ENCODE measurements at regions not wholly inside any gene's neighbourhood (a gene's known extent, or its start where the extent isn't known, plus 50 kb on each side); places are given as distances from the start of the nearest gene placed in this dataset.

DNA sequence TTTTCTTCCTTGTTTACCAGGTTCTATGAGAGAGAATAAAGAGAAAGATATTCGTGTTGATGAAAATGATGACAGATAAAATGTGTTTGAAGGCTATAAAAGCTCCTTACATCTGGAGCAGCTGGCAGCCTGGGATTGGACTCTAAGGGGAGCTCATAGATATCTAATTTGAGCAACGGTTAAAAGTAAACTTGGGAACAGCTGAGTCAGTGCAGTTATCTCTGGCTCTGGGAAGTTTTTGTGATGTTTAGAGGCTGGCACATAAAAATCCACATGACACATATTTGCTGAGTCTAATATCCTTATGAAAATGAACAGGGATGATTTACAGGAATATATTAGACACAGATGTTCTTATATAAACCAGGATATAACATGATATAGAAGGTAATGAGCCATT, 331.8 kb upstream of the TENM3 start:
- Histone ChIP-seq H2AFZ (ENCODE audit: low read depth, low read length) (no peak overlapping the region), H3K4me1 (ENCODE audit: insufficient read depth, low read length) (no peaks in the 10 kb centered on the region), H3K36me3 (ENCODE audit: insufficient read depth, low read length) (no peaks in the 10 kb centered on the region), H3K27me3 (ENCODE audit: insufficient read depth, low read length) (no peaks in the 10 kb centered on the region), H3K4me3 (ENCODE audit: low read length) (no peak overlapping the region), H3K9me3 (ENCODE audit: low read length) (peaks cover 3% of the 10 kb centered on the region)

GRCh38 chr4:181933471-181933870, 309.7 kb upstream of the TENM3 start:
- H2AFZ ChIP-seq (ENCODE audit: low read depth, low read length), result no peak overlapping the region
- no peaks in the 10 kb centered on the region for H3K4me1 ChIP-seq (ENCODE audit: insufficient read depth, low read length)
- H3K27me3 ChIP-seq (ENCODE audit: insufficient read depth, low read length), result no peaks in the 10 kb centered on the region
- no peaks in the 10 kb centered on the region for H3K36me3 ChIP-seq (ENCODE audit: insufficient read depth, low read length)
- no peak overlapping the region for H3K4me3 ChIP-seq (ENCODE audit: low read length)
- no peaks in the 10 kb centered on the region for H3K9me3 ChIP-seq (ENCODE audit: low read length)

DNA sequence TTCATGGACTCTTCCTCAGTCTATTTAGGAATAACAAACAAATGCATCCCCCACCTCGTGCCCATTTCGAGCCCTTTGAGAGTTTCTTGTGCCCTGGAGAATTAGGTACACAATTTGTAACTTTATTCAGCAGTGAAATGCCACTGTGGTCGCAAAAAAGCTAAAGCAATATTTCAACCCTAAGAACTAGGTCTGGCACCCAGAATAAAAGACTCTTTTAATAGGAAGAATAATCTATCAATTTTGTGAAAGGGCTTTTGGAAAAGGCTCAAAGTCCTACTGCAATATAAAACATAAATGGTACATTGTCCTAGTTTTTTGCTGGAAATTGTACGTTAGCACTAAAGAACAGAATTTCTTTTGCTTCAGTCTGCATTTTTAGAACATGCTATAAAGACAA, 304.6 kb upstream of the TENM3 start:
- Histone ChIP-seq H3K4me1 (ENCODE audit: insufficient read depth, low read length) (peaks cover 7% of the 10 kb centered on the region), H3K4me3 (ENCODE audit: low read length) (no peak overlapping the region), H3K36me3 (ENCODE audit: insufficient read depth, low read length) (no peaks in the 10 kb centered on the region), H3K9me3 (ENCODE audit: low read length) (no peaks in the 10 kb centered on the region), H3K27me3 (ENCODE audit: insufficient read depth, low read length) (no peaks in the 10 kb centered on the region), H2AFZ (ENCODE audit: low read depth, low read length) (no peak overlapping the region)

- Histone ChIP-seq H3K36me3 (ENCODE audit: insufficient read depth, low read length) (no peaks in the 10 kb centered on the region), H3K27me3 (ENCODE audit: insufficient read depth, low read length) (no peaks in the 10 kb centered on the region), H3K4me1 (ENCODE audit: insufficient read depth, low read length) (peaks cover 7% of the 10 kb centered on the region), H3K9me3 (ENCODE audit: low read length) (no peaks in the 10 kb centered on the region), H3K4me3 (ENCODE audit: low read length) (no peak overlapping the region), H2AFZ (ENCODE audit: low read depth, low read length) (no peak overlapping the region)
These were observed 303.8 kb upstream of the TENM3 start for GRCh38 chr4:181939199-181939945.

DNA sequence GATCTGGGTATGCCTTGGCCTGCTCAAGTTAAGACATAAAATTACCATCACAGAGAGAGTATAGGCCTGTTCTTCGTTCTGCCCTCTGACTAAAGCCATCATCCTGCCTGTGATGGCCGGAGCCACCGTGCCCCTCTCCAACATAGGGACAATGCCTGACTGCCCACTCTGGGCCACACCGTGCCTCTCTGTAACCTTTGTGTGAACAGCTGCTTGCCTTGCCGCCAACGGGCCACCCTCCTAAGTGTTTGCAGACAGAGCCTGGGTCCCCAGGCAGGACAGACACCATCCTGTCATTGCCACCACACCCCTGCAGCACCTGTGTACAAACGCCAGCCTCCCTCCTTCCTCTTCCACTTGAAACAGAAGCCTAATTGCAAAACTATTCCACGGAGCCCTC, 298.7 kb upstream of the TENM3 start:
- Histone ChIP-seq H3K27me3 (ENCODE audit: insufficient read depth, low read length) (no peaks in the 10 kb centered on the region), H3K36me3 (ENCODE audit: insufficient read depth, low read length) (no peaks in the 10 kb centered on the region), H3K4me1 (ENCODE audit: insufficient read depth, low read length) (peaks cover 7% of the 10 kb centered on the region), H3K4me3 (ENCODE audit: low read length) (no peak overlapping the region), H3K9me3 (ENCODE audit: low read length) (no peaks in the 10 kb centered on the region), H2AFZ (ENCODE audit: low read depth, low read length) (no peak overlapping the region)

DNA sequence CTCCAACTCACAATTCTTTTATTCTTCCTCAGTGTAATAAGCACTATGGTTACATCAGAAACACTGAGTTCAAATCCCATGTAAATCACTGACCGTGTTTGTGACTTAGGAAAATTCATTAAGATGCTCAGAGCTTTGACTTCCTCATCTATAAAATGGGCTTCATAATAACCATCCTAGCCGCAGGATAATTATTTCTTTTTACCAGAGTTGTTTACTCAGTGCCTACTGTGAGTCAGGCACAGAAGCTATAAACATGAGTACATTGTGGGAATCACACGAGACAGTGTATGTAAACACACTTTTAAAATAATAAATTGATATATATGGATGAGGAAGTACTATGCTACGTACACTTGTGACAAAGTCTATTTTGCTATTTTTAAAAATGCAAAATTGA, 296.3 kb upstream of the TENM3 start:
- H2AFZ ChIP-seq (ENCODE audit: low read depth, low read length), result no peak overlapping the region
- H3K9me3 ChIP-seq (ENCODE audit: low read length), result no peaks in the 10 kb centered on the region
- H3K4me3 ChIP-seq (ENCODE audit: low read length), result no peak overlapping the region
- no peaks in the 10 kb centered on the region for H3K36me3 ChIP-seq (ENCODE audit: insufficient read depth, low read length)
- no peaks in the 10 kb centered on the region for H3K27me3 ChIP-seq (ENCODE audit: insufficient read depth, low read length)
- no peaks in the 10 kb centered on the region for H3K4me1 ChIP-seq (ENCODE audit: insufficient read depth, low read length)

DNA sequence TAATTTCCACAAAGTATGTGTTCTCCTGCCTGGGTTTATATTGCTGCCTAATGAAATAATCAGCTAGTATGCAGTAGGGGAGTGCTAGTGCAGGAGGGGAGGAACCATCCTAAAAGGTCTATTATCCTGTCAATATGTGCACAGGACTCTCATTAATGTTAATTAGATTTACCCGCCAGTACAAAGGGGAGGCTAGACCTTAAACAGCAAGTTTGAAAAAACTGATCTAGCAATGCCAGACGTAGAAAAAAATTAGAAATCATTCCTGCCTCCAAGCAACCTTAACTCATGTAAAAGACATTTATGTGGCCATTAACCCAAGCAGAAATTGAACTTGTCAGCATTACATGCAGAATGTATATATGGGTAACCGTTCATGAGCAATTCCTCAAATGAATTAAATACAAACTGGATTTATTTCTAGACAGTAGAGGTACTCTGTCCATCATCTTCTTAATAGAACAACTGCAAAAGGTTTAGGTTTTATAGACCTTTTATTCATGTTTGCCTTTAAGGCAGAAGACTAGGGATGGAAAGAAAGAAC, 294.3 kb upstream of the TENM3 start:
- H2AFZ ChIP-seq (ENCODE audit: low read depth, low read length), result no peak overlapping the region
- H3K4me1 ChIP-seq (ENCODE audit: insufficient read depth, low read length), result no peaks in the 10 kb centered on the region
- H3K36me3 ChIP-seq (ENCODE audit: insufficient read depth, low read length), result no peaks in the 10 kb centered on the region
- no peaks in the 10 kb centered on the region for H3K9me3 ChIP-seq (ENCODE audit: low read length)
- no peaks in the 10 kb centered on the region for H3K27me3 ChIP-seq (ENCODE audit: insufficient read depth, low read length)
- no peak overlapping the region for H3K4me3 ChIP-seq (ENCODE audit: low read length)

GRCh38 chr4:181949704-181950312, 293.4 kb upstream of the TENM3 start:
- Histone ChIP-seq H3K27me3 (ENCODE audit: insufficient read depth, low read length) (no peaks in the 10 kb centered on the region), H3K9me3 (ENCODE audit: low read length) (no peaks in the 10 kb centered on the region), H2AFZ (ENCODE audit: low read depth, low read length) (no peak overlapping the region), H3K4me3 (ENCODE audit: low read length) (no peak overlapping the region), H3K4me1 (ENCODE audit: insufficient read depth, low read length) (no peaks in the 10 kb centered on the region), H3K36me3 (ENCODE audit: insufficient read depth, low read length) (no peaks in the 10 kb centered on the region)

DNA sequence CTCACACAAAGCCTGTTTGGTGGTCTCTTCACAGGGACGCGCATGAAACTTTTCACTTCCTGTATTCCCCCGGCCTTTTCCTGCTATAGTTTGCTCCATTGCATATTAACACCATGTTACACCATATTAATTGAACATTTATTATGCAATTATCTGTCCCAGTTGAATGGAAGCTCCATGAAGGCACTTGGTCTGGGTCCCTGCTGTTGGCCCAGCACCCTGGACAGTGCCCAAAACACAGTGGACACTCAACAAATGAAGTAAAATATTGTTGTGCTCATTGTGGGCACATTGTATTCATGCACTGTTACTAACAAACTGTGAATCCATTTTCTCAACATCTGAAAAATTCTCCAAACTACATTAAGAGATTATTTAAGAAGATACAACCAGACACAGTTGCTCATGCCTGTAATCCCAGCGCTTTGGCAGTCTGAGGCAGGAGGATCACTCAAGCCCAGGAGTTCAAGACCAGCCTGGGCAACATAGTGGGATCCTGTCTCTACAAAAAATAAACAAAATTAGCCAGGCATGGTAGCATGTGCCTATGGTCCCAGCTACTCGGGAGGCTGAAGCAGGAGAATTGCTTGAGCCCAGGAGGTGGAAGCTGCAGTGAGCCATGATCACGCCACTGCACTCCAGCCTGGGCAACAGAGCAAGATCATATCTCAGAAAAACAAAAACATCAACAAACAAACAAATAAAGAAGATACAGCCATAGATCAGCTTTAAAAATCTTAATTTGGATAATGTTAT, 292.7 kb upstream of the TENM3 start:
- H3K4me1 ChIP-seq (ENCODE audit: insufficient read depth, low read length), result no peaks in the 10 kb centered on the region
- H3K36me3 ChIP-seq (ENCODE audit: insufficient read depth, low read length), result no peaks in the 10 kb centered on the region
- H2AFZ ChIP-seq (ENCODE audit: low read depth, low read length), result no peak overlapping the region
- no peaks in the 10 kb centered on the region for H3K9me3 ChIP-seq (ENCODE audit: low read length)
- H3K27me3 ChIP-seq (ENCODE audit: insufficient read depth, low read length), result no peaks in the 10 kb centered on the region
- no peak overlapping the region for H3K4me3 ChIP-seq (ENCODE audit: low read length)

DNA sequence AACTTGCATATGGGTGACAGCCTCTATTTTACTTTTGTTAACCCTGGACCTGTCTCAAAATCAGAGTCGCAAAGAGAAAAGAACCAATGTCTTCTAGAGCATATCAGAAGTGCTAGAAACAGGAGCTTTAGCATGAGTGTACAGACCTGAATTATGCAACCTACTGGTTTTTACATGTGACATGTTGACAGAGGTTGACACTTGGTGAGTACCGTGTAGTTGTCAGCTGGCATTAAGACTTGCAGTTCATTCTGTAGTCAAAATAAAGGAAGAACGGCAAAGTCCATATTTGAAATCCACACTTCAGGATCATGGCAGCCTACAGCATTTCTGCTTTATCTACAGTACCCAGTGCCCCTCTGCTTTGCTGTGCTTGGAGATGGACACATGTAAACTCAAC, 291.9 kb upstream of the TENM3 start:
- Histone ChIP-seq H2AFZ (ENCODE audit: low read depth, low read length) (no peak overlapping the region), H3K9me3 (ENCODE audit: low read length) (no peaks in the 10 kb centered on the region), H3K27me3 (ENCODE audit: insufficient read depth, low read length) (no peaks in the 10 kb centered on the region), H3K4me1 (ENCODE audit: insufficient read depth, low read length) (no peaks in the 10 kb centered on the region), H3K4me3 (ENCODE audit: low read length) (no peak overlapping the region), H3K36me3 (ENCODE audit: insufficient read depth, low read length) (no peaks in the 10 kb centered on the region)

GRCh38 chr4:181952478-181952877, 290.7 kb upstream of the TENM3 start:
- H3K27me3 ChIP-seq (ENCODE audit: insufficient read depth, low read length), result no peaks in the 10 kb centered on the region
- H3K4me1 ChIP-seq (ENCODE audit: insufficient read depth, low read length), result no peaks in the 10 kb centered on the region
- H3K9me3 ChIP-seq (ENCODE audit: low read length), result no peaks in the 10 kb centered on the region
- H3K36me3 ChIP-seq (ENCODE audit: insufficient read depth, low read length), result no peaks in the 10 kb centered on the region
- no peak overlapping the region for H3K4me3 ChIP-seq (ENCODE audit: low read length)
- H2AFZ ChIP-seq (ENCODE audit: low read depth, low read length), result no peak overlapping the region

- no peaks in the 10 kb centered on the region for H3K27me3 ChIP-seq (ENCODE audit: insufficient read depth, low read length)
- no peak overlapping the region for H2AFZ ChIP-seq (ENCODE audit: low read depth, low read length)
- H3K9me3 ChIP-seq (ENCODE audit: low read length), result no peaks in the 10 kb centered on the region
- H3K4me1 ChIP-seq (ENCODE audit: insufficient read depth, low read length), result peaks cover 6% of the 10 kb centered on the region
- no peak overlapping the region for H3K4me3 ChIP-seq (ENCODE audit: low read length)
- no peaks in the 10 kb centered on the region for H3K36me3 ChIP-seq (ENCODE audit: insufficient read depth, low read length)
These were observed 286.7 kb upstream of the TENM3 start for GRCh38 chr4:181956512-181956911.

DNA sequence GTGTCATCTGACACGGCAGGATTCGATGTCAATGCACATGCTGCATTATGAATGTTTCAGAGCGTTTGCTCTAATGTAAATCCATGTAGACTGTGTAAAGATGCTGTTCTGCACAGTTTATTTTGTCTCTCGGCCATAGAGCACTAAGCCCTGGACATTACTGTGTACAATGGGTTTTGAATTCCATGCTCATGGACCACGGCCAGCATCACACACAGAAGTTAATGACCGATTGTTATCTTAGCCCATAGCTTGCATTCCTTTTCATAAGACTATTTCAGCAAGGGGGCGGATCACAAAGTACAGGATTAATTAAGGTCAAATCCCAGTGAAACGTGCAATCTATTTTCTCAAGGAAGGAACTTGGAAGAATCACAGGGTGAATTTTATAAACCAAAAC, 286.1 kb upstream of the TENM3 start:
- Histone ChIP-seq H3K9me3 (ENCODE audit: low read length) (no peaks in the 10 kb centered on the region), H3K36me3 (ENCODE audit: insufficient read depth, low read length) (no peaks in the 10 kb centered on the region), H3K4me3 (ENCODE audit: low read length) (no peak overlapping the region), H2AFZ (ENCODE audit: low read depth, low read length) (no peak overlapping the region), H3K4me1 (ENCODE audit: insufficient read depth, low read length) (peaks cover 6% of the 10 kb centered on the region), H3K27me3 (ENCODE audit: insufficient read depth, low read length) (no peaks in the 10 kb centered on the region)

Data from neuron (in vitro differentiated cells).